LNCaP clone FGC (cell line): ENCODE measurements at regions not wholly inside any gene's neighbourhood (a gene's known extent, or its start where the extent isn't known, plus 50 kb on each side); places are given as distances from the start of the nearest gene placed in this dataset.
"Not testable (repeated sequence)": the region's sequence is repeated elsewhere in the genome, so short reads cannot be mapped to it uniquely, and the experiment has no call there.

ENCODE experiments used
- DNase-seq: peaks from one replicate; pipeline ENCODE4 v3.0.0-alpha.2; 2011; ENCODE audit warnings: low read depth
- H3K4me3 ChIP-seq: 2 replicates; pipeline ENCODE4 v1.5.1; 2011; ENCODE audit warnings: mild to moderate bottlenecking, low read depth, low read length, control low read depth
- TF ChIP-seq, protein P1 (sequence below): IDR thresholded peaks from 2 replicates; pipeline ENCODE4 v1.5.1; 2012; ENCODE audit warnings: mild to moderate bottlenecking; ENCODE audit not compliant: control insufficient read depth, insufficient read depth; ENCODE audit errors: extremely low read depth

DNA sequence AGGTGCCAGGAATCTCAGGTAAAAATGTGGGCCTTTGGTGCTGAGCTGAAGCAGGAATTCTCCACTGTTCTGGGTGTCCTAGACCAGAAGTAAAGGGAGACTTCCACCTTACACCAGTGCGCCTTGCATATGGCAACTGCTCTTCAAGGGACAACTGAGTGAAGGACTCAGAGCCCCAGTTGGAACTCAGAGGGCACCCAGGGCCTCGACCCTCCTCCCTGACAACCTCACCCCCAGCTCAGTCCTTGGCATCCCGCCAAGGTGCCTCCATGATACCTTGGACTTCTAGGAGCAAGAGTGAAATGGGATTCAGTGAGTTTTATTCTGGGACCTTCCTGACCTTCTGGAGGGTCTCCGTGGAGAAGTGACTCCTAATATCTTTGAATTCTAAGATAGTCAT lies 140.3 kb downstream of the GPCPD1 start:
- TF ChIP-seq, protein P1, sequence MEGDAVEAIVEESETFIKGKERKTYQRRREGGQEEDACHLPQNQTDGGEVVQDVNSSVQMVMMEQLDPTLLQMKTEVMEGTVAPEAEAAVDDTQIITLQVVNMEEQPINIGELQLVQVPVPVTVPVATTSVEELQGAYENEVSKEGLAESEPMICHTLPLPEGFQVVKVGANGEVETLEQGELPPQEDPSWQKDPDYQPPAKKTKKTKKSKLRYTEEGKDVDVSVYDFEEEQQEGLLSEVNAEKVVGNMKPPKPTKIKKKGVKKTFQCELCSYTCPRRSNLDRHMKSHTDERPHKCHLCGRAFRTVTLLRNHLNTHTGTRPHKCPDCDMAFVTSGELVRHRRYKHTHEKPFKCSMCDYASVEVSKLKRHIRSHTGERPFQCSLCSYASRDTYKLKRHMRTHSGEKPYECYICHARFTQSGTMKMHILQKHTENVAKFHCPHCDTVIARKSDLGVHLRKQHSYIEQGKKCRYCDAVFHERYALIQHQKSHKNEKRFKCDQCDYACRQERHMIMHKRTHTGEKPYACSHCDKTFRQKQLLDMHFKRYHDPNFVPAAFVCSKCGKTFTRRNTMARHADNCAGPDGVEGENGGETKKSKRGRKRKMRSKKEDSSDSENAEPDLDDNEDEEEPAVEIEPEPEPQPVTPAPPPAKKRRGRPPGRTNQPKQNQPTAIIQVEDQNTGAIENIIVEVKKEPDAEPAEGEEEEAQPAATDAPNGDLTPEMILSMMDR = no peak
- DNase-seq = no peak
- H3K4me3 ChIP-seq = no peak overlapping the region

DNA sequence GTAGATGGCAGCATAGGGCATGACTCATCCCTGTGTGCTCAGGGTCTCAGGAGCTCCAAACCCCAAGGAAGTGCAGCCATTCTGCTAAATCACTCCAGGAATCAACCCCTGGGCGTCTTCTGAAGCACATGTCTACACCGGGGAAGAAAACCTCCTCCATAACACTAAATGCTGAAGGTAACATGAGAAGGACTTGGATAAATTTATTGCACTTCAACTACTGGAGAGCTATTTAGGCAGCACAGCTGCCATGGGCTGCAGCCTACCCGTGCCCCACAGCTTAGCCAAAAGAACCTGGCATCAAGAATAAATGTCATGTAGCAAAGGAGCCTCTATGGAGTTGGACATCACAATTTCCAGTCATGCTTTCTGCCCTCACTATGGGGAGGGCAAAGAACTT lies 141.7 kb downstream of the GPCPD1 start:
- TF ChIP-seq, protein P1 = no peak

DNA sequence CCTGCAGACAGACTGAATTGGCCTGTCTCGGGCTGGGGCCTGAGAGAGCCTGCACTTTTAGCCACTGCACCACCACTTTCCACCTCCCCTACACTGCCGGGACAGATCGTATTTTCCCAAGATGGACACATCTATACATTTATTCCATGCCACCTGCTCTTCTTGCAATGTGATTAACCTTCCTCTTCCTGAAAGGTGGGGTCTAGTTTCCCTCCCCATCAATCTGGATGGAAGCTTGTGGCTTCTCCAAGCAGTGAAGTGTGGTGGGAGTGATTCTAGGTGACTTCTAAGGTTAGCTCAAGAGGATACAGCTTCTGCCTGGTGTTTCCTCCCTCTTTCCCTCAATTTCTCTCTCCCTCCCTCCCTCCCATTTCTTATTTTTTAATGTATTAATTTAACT lies 143.7 kb downstream of the GPCPD1 start:
- TF ChIP-seq, protein P1 = no peak
- DNase-seq = no peak
- no peak overlapping the region for H3K4me3 ChIP-seq

More for the DNA sequence above, 141.7 kb downstream of the GPCPD1 start:
- DNase-seq = no peak
- no peak overlapping the region for H3K4me3 ChIP-seq

GRCh38 chr20:5465604-5465927 lies 145.2 kb downstream of the GPCPD1 start:
- TF ChIP-seq, protein P1 = no peak

DNA sequence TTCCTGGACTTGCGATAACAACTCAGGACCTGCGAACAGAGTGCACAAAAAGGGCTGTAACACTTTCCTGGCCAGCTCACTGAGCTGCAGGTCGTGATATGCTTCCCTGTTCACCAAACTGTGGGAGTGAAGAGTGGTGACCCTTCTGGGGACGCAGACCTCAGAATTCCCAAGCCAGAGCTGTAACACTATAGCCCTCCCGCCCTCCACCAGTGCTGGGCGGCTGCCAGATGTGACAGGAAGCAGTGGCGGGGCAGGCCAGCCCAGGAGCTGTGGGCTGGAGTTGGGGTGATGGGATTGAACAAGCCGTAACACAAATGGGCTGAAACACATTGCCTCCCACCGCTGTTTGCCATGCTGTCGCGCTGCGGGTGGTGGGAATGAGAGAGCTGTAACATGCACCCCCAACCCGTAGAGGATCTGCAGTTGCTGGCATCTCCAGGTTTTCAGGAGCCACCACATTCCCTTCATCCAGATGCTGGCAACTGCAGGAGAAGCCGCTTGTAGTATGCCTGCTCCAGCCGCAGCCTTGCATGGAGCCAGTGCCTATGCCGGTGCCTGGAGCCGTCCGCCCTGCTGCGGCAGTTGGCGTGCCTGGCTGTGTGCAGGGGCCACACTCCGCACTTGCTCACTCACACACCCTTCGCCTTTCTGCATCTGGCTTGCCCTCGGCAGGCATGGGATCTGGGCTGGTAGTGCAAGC lies 145.8 kb downstream of the GPCPD1 start:
- no peak overlapping the region for H3K4me3 ChIP-seq
- TF ChIP-seq, protein P1 = no peak
- DNase-seq = no peak

More at GRCh38 chr20:5465604-5465927, 145.2 kb downstream of the GPCPD1 start:
- DNase-seq = no peak
- no peak overlapping the region for H3K4me3 ChIP-seq

- DNase-seq = no peak
- TF ChIP-seq, protein P1 = no peak
- H3K4me3 ChIP-seq = no peak overlapping the region
These were observed 146.4 kb upstream of the PROKR2 start for GRCh38 chr20:5463007-5463686.

- not testable (repeated sequence) for H3K4me3 ChIP-seq, DNase-seq
These were observed 137.0 kb upstream of the PROKR2 start for GRCh38 chr20:5453745-5454144.

GRCh38 chr20:5453316-5453715 lies 136.6 kb upstream of the PROKR2 start:
- not testable (repeated sequence) for H3K4me3 ChIP-seq, DNase-seq

DNA sequence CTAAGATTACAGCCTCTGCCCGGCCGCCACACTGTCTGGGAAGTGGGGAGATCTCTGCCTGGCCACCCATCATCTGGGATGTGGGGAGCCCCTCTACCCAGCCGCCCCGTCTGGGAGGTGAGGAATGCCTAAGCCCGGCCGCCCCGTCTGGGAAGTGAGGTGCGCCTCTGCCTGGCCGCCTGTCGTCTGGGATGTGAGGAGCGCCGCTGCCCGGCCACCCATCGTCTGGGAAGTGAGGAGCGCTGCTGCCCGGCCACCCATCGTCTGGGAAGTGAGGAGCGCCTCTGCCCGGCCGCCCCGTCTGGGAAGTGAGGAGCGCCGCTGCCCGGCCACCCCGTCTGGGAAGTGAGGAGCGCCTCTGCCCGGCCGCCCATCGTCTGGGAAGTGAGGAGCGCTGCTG lies 135.9 kb upstream of the PROKR2 start:
- not testable (repeated sequence) for H3K4me3 ChIP-seq, DNase-seq

- H3K4me3 ChIP-seq, DNase-seq: not testable (repeated sequence)
These were observed 135.5 kb upstream of the PROKR2 start for GRCh38 chr20:5452286-5452685.
